Urothelium cell line (cell line): ENCODE measurements at regions not wholly inside any gene's neighbourhood (a gene's known extent, or its start where the extent isn't known, plus 50 kb on each side); places are given as distances from the start of the nearest gene placed in this dataset.
"Not testable (repeated sequence)": the region's sequence is repeated elsewhere in the genome, so short reads cannot be mapped to it uniquely, and the experiment has no call there.

ENCODE experiments used
- DNase-seq: peaks from one replicate; pipeline ENCODE4 v3.0.0; 2011; ENCODE audit warnings: low spot score, mixed read lengths
- FAIRE-seq: peaks from 2 replicates; lab custom pipeline; 2011; peaks lifted over from hg19 to GRCh38; lab: Jason Lieb, UNC

GRCh38 chr3:31314258-31314657 is 218.5 kb upstream of the STT3B start:
- no peak for DNase-seq
- no peak for FAIRE-seq

DNA sequence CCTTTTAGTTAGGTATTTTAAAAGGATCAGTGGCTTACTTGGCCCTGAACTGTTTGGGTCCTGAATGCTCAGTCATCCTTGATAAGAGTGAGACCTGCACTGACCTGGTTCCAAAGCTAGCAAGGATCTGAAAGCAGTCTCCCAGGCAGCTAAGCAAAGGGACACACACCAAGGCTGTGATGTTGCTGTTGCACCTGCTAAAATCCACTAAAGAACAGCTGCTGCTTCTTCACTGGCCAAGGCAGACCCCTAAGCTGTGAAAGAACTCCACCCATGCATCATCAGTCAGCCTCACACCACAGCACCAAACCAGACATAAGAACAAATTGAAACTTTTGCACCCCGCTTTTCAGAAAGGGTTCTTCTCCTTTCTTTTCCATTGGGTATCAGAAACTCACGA is 213.4 kb upstream of the STT3B start:
- DNase-seq (no peak), FAIRE-seq (no peak)

- DNase-seq (no peak), FAIRE-seq (no peak)
Measured at GRCh38 chr3:31321620-31322019, 211.1 kb upstream of the STT3B start.

- FAIRE-seq, result no peak
- no peak for DNase-seq
Measured at GRCh38 chr3:31322460-31322859, 210.3 kb upstream of the STT3B start.

GRCh38 chr3:31327826-31328357 is 204.8 kb upstream of the STT3B start:
- FAIRE-seq, DNase-seq: not testable (repeated sequence)

DNA sequence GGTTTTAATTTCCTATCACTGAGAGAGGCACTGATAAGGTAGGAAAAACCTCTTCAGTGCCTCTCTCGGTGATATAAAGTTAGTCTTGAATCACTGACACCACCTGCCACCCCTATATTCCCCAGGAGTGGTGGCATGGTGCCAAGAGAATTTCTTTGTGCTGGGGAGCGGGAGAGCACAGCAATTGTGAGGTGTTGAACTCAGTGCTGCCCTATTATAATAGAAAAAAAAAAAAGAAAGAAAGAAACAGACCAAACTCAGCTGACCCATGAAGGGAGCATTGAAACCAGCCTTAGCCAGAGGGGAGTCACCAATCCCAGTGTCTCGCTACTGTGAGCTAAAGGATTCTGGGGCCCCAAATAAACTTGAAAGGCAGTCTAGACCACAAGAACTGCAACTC is 201.4 kb upstream of the STT3B start:
- FAIRE-seq (no peak), DNase-seq (no peak)

GRCh38 chr3:31341130-31341529 is 191.6 kb upstream of the STT3B start:
- no peak for DNase-seq
- FAIRE-seq, result no peak

DNA sequence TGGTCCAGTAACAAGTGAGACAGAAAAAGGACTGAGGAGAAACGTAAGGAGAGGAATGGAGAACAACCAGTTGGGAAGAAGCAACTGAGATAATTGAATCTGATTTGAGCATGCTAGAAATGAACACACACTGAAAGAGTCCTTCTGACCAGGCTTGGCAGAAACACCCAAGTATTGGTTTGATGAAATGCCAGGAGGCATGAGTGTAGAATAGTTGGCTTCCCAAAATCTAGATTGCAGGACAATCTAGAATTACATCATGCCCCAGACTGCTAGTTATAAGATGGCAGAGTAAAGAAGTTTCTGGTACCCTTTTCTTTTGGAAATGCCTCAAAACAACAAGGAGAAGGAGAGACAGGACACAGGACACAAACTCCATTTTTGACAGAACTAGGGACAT is 189.7 kb upstream of the STT3B start:
- FAIRE-seq, result no peak
- DNase-seq, result no peak

- DNase-seq (no peak), FAIRE-seq (no peak)
Measured at GRCh38 chr3:31345581-31345980, 187.1 kb upstream of the STT3B start.

- DNase-seq, result no peak
- no peak for FAIRE-seq
Measured at GRCh38 chr3:31346542-31346979, 186.2 kb upstream of the STT3B start.

GRCh38 chr3:31349001-31349748 is 183.6 kb upstream of the STT3B start:
- no peak for FAIRE-seq

DNA sequence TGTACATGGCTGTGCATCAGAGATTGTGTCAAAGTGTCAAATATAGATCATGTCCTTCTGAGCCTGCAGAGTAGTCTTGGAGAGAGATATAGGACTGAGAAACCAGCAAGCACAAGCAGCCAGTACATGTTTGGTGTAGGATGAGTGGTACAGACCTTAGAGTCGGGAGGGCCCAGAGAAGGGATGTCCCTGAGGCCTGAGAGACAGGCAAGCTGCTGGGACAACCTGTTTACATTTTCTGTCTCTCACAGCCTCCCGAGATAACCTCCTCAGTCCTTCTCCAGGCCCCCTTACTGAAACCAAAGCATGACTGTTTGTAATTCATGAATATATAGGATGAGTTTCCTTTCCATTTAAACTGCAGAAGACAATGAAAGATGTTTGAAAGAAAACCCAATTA is 182.4 kb upstream of the STT3B start:
- DNase-seq, result no peak
- FAIRE-seq, result no peak

More at GRCh38 chr3:31349001-31349748, 183.6 kb upstream of the STT3B start:
- no peak for DNase-seq

DNA sequence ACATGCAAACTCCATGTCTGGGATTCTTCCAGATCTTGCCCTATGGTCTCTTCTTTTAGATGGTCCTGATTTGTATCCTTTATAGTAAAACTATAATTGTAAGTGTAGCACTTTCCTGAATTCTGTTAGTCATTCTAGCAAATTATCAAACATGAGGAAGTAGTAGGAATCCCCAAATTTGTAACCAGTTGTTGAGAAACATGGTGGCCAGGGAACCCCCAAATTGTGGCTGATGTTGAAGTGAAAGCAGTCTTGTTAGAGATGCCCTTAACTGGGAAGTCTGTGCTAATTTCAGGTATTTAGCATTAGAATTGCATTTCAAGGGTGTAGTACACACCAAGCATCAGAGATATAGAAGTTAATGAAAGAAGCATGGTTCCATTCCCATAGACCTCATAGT is 180.4 kb upstream of the STT3B start:
- no peak for FAIRE-seq
- no peak for DNase-seq

GRCh38 chr3:31353166-31353565 is 179.6 kb upstream of the STT3B start:
- FAIRE-seq, result no peak

DNA sequence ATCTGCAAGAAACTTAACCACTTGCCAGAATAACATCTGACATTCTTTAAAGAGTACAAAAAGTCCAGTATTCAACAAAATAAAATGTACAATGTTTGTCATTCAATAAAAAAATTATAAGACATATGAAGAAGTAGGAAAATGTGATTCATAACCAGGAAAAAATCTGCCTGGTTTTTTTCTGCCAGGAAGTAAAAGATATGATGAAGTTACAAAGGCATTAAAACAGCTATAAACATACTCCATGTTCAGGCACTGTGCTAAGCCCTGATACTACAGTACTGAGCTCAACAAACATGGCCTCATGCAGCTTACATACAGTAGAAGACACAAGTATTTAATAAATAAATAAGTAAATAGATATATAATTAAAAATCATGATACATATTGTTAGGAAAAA is 178.4 kb upstream of the STT3B start:
- DNase-seq (no peak), FAIRE-seq (no peak)

More at GRCh38 chr3:31353166-31353565, 179.6 kb upstream of the STT3B start:
- no peak for DNase-seq

DNA sequence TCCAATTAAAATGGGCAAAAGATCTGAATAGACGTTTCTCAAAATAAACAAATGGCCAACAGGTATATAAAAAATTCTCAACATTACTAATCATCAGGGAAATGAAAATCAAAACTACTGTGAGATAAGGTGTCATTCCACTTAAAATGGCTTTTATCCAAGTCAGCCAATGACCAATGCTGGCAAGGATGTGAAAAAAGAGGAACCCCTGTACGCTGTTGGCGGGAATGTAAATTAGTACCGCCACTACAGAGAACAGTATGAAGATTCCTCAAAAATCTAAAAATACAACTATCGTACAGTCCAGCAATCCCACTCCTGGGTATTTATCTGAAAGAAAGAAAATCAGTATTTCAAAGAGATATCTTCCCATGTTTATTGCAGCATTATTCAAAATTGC is 176.9 kb upstream of the STT3B start:
- DNase-seq, result no peak
- no peak for FAIRE-seq

- FAIRE-seq (no peak), DNase-seq (peak; percentile 44)
Measured at GRCh38 chr3:31356941-31357340, 175.8 kb upstream of the STT3B start.

- no peak for DNase-seq
- no peak for FAIRE-seq
Measured at GRCh38 chr3:31357451-31357850, 175.3 kb upstream of the STT3B start.

DNA sequence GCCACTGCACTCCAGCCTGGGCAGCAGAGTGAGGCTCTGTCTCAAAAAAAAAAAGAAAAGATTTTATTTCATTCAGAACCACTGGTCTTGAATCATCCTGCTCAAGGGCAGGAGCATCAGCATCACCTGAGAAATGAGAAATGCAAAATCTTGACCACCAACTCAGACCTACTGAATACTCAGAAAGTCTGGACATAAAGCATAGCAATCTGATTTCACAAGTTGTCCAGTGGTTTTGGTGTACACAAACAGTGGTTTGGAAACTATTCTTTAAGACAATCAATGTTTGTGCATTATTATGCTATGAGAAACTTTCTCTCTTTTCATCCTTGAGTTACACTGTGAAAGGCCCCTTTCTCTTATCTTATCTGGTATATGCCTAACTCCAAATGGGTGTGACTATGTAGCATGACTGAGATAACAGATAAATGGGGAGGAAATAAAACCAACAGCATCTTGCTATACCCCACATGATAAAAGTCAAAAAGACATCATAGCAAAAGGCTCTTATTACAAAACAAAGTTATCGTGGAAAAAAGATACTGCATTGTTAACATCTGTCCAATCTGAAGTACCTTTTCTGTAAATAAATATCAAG is 174.2 kb upstream of the STT3B start:
- FAIRE-seq (no peak), DNase-seq (no peak)

DNA sequence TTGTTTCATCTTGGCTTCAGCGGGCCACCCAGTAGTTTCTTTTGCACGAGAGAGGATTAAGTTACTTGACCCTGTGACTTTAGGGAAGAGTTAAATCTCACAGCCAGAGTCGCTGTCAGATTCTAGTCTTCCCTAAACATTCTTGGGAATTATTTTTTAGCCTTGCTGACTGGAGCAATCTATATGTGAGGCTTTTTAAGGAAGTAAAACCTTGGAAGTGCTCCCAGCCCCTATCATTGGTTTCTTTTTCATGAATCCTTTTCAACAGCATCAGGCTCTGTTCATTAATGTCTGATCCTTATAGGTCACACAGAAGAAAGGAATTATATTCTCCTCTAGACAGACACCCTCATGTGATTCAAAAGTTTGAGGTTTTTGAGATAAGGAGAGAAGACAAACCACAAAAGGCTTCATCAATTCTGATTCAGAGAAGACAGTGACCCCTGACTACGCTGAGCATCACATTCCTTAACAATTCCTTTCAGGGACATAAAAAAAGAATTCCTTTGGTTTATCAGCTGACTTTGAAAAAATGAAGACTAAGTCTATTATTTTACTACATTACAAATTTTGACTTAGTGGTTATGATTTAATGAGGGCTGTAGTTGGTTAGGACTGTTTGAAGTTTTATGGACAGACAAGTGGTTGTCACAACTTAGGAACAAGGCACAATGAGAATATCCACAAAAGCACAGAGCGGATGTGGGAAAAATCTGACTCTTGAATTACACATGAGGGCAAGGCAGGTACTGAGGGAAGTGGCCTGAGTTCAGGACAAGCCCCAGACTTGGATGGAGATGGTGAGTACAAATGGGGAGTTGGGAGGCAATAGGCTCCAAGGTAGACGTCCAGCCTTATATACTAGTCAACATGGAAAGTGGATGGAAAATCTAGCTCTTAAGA is 171.1 kb upstream of the STT3B start:
- DNase-seq (peak; percentile 61), FAIRE-seq (peak; percentile 27)

DNA sequence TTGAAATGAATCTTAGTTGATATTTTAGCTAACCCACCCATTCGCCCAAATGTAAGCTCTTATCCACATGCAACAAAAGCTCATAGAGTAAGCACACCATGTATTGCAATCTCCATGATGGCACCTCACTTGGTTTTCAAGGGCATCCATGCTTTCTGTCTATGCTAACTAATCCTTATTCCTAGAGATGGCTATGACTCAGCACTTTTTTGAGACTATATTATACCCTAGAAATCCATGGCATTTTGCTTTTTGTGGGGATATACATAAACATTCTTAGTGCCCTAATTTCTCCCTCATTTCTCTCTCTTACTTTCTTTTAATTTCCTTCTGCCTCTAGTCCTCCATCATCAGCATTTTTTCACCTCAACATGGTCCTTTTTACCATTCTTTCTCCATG is 168.5 kb upstream of the STT3B start:
- FAIRE-seq (no peak), DNase-seq (no peak)
